H9 (cell line): ENCODE measurements at regions not wholly inside any gene's neighbourhood (a gene's known extent, or its start where the extent isn't known, plus 50 kb on each side); places are given as distances from the start of the nearest gene placed in this dataset.

Experiments used
- DNase-seq: peaks from one replicate; pipeline ENCODE4 v3.0.0-alpha.2; 2017
- H2AFZ ChIP-seq: one replicate; pipeline ENCODE4 v1.6.1; 2013; ENCODE audit warnings: mild to moderate bottlenecking, low read length, control low read depth, moderate library complexity
- H2AK5ac ChIP-seq: 2 replicates; pipeline ENCODE4 v1.6.1; 2013; ENCODE audit warnings: low read length, control low read depth, mixed read lengths; ENCODE audit not compliant: insufficient read length
- H2BK120ac ChIP-seq: one replicate; pipeline ENCODE4 v1.6.1; 2013; ENCODE audit warnings: low read depth, mild to moderate bottlenecking, low read length, control low read depth, inconsistent platforms; ENCODE audit not compliant: poor library complexity, severe bottlenecking
- H2BK12ac ChIP-seq: 2 replicates; pipeline ENCODE4 v1.6.1; 2013; ENCODE audit warnings: low read length, control low read depth, mixed read lengths, low read depth; ENCODE audit not compliant: insufficient read length
- H2BK15ac ChIP-seq: 2 replicates; pipeline ENCODE4 v1.6.1; 2013; ENCODE audit warnings: low read depth, low read length, control low read depth
- H2BK20ac ChIP-seq: one replicate; pipeline ENCODE4 v1.6.1; 2013; ENCODE audit warnings: low read depth, mild to moderate bottlenecking, low read length, control low read depth, inconsistent platforms; ENCODE audit not compliant: poor library complexity, severe bottlenecking
- H2BK5ac ChIP-seq: 2 replicates; pipeline ENCODE4 v1.6.1; 2013; ENCODE audit warnings: low read length, control low read depth, mixed read lengths; ENCODE audit not compliant: insufficient read length
- H3K14ac ChIP-seq: 2 replicates; pipeline ENCODE4 v1.6.1; 2013; ENCODE audit warnings: low read length, control low read depth; ENCODE audit not compliant: insufficient read depth
- H3K18ac ChIP-seq: 2 replicates; pipeline ENCODE4 v1.6.1; 2013; ENCODE audit warnings: low read depth, mild to moderate bottlenecking, mixed read lengths, low read length, control low read depth; ENCODE audit not compliant: insufficient read length
- H3K23ac ChIP-seq: 2 replicates; pipeline ENCODE4 v1.6.1; 2013; ENCODE audit warnings: low read length, control low read depth, mixed read lengths, low read depth; ENCODE audit not compliant: insufficient read length
- H3K23me2 ChIP-seq: 2 replicates; pipeline ENCODE4 v1.6.1; 2013; ENCODE audit warnings: low read depth, mild to moderate bottlenecking, mixed read lengths, low read length, control low read depth; ENCODE audit not compliant: insufficient read length, poor library complexity, severe bottlenecking
- H3K27ac ChIP-seq: 2 replicates; pipeline ENCODE4 v1.5.1; 2013; ENCODE audit warnings: low read length, control low read depth, mixed read lengths, low read depth; ENCODE audit not compliant: insufficient read length
- H3K27me3 ChIP-seq: 2 replicates; pipeline ENCODE4 v1.6.1; 2013; ENCODE audit warnings: low read length, control low read depth, inconsistent platforms; ENCODE audit not compliant: insufficient read depth
- H3K4ac ChIP-seq: 2 replicates; pipeline ENCODE4 v1.6.1; 2013; ENCODE audit warnings: low read depth, mild to moderate bottlenecking, control low read depth, inconsistent platforms, low read length, moderate library complexity
- H3K4me1 ChIP-seq: 2 replicates; pipeline ENCODE4 v1.6.1; 2013; ENCODE audit warnings: low read length, control low read depth, inconsistent platforms; ENCODE audit not compliant: insufficient read depth
- H3K4me2 ChIP-seq: 2 replicates; pipeline ENCODE4 v1.6.1; 2013; ENCODE audit warnings: low read length, control low read depth, mixed read lengths; ENCODE audit not compliant: insufficient read length, insufficient read depth
- H3K56ac ChIP-seq: 2 replicates; pipeline ENCODE4 v1.6.1; 2013; ENCODE audit warnings: low read depth, mild to moderate bottlenecking, mixed read lengths, low read length, control low read depth; ENCODE audit not compliant: insufficient read length
- H3K79me1 ChIP-seq: 2 replicates; pipeline ENCODE4 v1.6.1; 2013; ENCODE audit warnings: low read depth, mild to moderate bottlenecking, moderate library complexity, low read length, control low read depth, inconsistent platforms; ENCODE audit not compliant: insufficient read depth, poor library complexity, severe bottlenecking
- H3K79me2 ChIP-seq: 2 replicates; pipeline ENCODE4 v1.6.1; 2013; ENCODE audit warnings: low read length, control low read depth, inconsistent platforms; ENCODE audit not compliant: insufficient read depth
- H3K9ac ChIP-seq: 2 replicates; pipeline ENCODE4 v1.6.1; 2013; ENCODE audit warnings: low read length, control low read depth, mixed read lengths; ENCODE audit not compliant: insufficient read length; ENCODE audit errors: extremely low read depth
- H3K9me3 ChIP-seq: one replicate; pipeline ENCODE4 v1.6.1; 2013; ENCODE audit warnings: low read depth, low read length, inconsistent platforms; ENCODE audit not compliant: control insufficient read depth
- H3T11ph ChIP-seq: one replicate; pipeline ENCODE4 v1.6.1; 2013; ENCODE audit warnings: mild to moderate bottlenecking, low read length, control low read depth, inconsistent platforms
- H4K20me1 ChIP-seq: one replicate; pipeline ENCODE4 v1.6.1; 2013; ENCODE audit not compliant: control insufficient read depth, insufficient read length, insufficient read depth
- H4K5ac ChIP-seq: 2 replicates; pipeline ENCODE4 v1.6.1; 2013; ENCODE audit warnings: low read depth, mild to moderate bottlenecking, mixed read lengths, low read length, control low read depth; ENCODE audit not compliant: insufficient read length
- H4K8ac ChIP-seq: replicated peaks from 2 replicates; pipeline ENCODE4 v1.6.1; 2013; ENCODE audit warnings: low read length, control low read depth, mixed read lengths, low read depth; ENCODE audit not compliant: insufficient read length
- H4K91ac ChIP-seq: 2 replicates; pipeline ENCODE4 v1.6.1; 2013; ENCODE audit warnings: low read depth, mild to moderate bottlenecking, moderate library complexity, mixed read lengths, low read length, control low read depth; ENCODE audit not compliant: insufficient read length
- H3K27ac Mint-ChIP-seq, 3 experiments: 2 replicates in 2 of 3; 3 replicates in 1 of 3; pipeline ENCODE4 v1.8.0; 2020 to 2021; ENCODE audit warnings: mixed read lengths in 3 of 3, mild to moderate bottlenecking in 1 of 3, moderate library complexity in 1 of 3
- H3K27me3 Mint-ChIP-seq: 2 replicates; pipeline ENCODE4 v1.8.0; 2021; ENCODE audit warnings: low read depth, mild to moderate bottlenecking, moderate library complexity, mixed read lengths
- H3K36me3 Mint-ChIP-seq, 3 experiments: 2 replicates in 2 of 3; 3 replicates in 1 of 3; pipeline ENCODE4 v1.8.0; 2020 to 2021; ENCODE audit warnings: low read depth in 3 of 3, mixed read lengths in 3 of 3; ENCODE audit not compliant: insufficient read depth in 1 of 3
- H3K4me1 Mint-ChIP-seq, 2 experiments: 2 replicates each; pipeline ENCODE4 v1.8.0; 2020; ENCODE audit warnings: mixed read lengths in 2 of 2
- H3K4me3 Mint-ChIP-seq, 2 experiments: 2 replicates in 1 of 2; 3 replicates in 1 of 2; pipeline ENCODE4 v1.8.0; 2020 to 2021; ENCODE audit warnings: mild to moderate bottlenecking in 2 of 2, mixed read lengths in 2 of 2, moderate library complexity in 1 of 2
- H3K9me3 Mint-ChIP-seq, 2 experiments: 2 replicates in 1 of 2; 3 replicates in 1 of 2; pipeline ENCODE4 v1.8.0; 2020; ENCODE audit warnings: mild to moderate bottlenecking in 2 of 2, mixed read lengths in 2 of 2, moderate library complexity in 1 of 2
- WGBS: extraction: QIAGEN DNeasy Blood & Tissue Kit; methylation state at CpG from one replicate; pipeline ENCODE4 v1.1.7; 2013; ENCODE audit warnings: missing lambda C conversion rate, low lambda C conversion rate, mixed read lengths; ENCODE audit not compliant: insufficient read length; ENCODE audit errors: extremely low coverage; 5-methylcytosine and 5-hydroxymethylcytosine counted together
- TF ChIP-seq, protein P1 (sequence below): fragments of 200-600 bp; sonication (generic); conservative IDR thresholded peaks from 3 replicates; pipeline ENCODE4 v1.8.0; 2021; ENCODE audit warnings: antibody characterized with exemption, mild to moderate bottlenecking

DNA sequence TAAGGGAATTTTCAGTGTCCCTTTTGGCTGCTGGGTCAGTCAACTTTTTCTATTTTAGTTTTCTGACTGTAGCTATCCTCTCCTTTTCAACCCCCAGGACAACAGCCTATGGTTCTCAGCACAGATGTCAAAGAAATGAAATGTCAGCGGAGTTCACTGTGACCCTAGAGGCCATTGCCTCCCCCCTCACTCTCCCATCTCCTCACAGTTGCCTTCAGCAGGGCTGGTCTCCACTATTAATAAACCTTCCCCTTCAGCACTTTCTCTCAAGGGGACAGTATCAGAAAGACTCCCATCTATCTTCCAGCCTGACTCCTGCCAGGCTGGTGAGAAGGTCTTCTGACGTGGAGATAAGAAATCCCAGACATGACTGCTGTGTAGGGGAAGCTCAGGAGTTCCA, 137.1 kb upstream of the WSCD2 start:
- no peaks in the 10 kb centered on the region for H3K9me3 ChIP-seq
- no peak overlapping the region for H3K9ac ChIP-seq
- H3K18ac ChIP-seq, result no peak overlapping the region
- no peak overlapping the region for H4K8ac ChIP-seq
- no peak overlapping the region for H2BK120ac ChIP-seq
- H3T11ph ChIP-seq, result no peak overlapping the region
- no peak overlapping the region for H2BK5ac ChIP-seq
- H3K79me1 ChIP-seq, result no peaks in the 10 kb centered on the region
- H3K23ac ChIP-seq, result no peak overlapping the region
- no peak overlapping the region for H3K56ac ChIP-seq
- H4K20me1 ChIP-seq, result no peaks in the 10 kb centered on the region
- no peaks in the 10 kb centered on the region for H3K36me3 Mint-ChIP-seq
- H3K4ac ChIP-seq, result no peak overlapping the region
- no peaks in the 10 kb centered on the region for H3K23me2 ChIP-seq
- peaks cover 33% of the 10 kb centered on the region for H3K27me3 Mint-ChIP-seq
- H3K9me3 Mint-ChIP-seq, result no peaks in the 10 kb centered on the region
- H4K5ac ChIP-seq, result no peak overlapping the region
- no peak overlapping the region for H3K14ac ChIP-seq
- no peaks in the 10 kb centered on the region for H3K27me3 ChIP-seq
- no peaks in the 10 kb centered on the region for H3K4me1 ChIP-seq
- H2BK12ac ChIP-seq, result no peak overlapping the region
- H3K27ac ChIP-seq, result no peak overlapping the region
- H3K27ac Mint-ChIP-seq, result no peak overlapping the region
- no CpG with 5 or more reads among the region's 2 CpGs for WGBS
- H3K4me1 Mint-ChIP-seq, result no peaks in the 10 kb centered on the region
- H2AK5ac ChIP-seq, result no peak overlapping the region
- H2BK15ac ChIP-seq, result no peak overlapping the region
- TF ChIP-seq, protein P1, sequence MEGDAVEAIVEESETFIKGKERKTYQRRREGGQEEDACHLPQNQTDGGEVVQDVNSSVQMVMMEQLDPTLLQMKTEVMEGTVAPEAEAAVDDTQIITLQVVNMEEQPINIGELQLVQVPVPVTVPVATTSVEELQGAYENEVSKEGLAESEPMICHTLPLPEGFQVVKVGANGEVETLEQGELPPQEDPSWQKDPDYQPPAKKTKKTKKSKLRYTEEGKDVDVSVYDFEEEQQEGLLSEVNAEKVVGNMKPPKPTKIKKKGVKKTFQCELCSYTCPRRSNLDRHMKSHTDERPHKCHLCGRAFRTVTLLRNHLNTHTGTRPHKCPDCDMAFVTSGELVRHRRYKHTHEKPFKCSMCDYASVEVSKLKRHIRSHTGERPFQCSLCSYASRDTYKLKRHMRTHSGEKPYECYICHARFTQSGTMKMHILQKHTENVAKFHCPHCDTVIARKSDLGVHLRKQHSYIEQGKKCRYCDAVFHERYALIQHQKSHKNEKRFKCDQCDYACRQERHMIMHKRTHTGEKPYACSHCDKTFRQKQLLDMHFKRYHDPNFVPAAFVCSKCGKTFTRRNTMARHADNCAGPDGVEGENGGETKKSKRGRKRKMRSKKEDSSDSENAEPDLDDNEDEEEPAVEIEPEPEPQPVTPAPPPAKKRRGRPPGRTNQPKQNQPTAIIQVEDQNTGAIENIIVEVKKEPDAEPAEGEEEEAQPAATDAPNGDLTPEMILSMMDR, result no peak
- no peak overlapping the region for H2AFZ ChIP-seq
- no peak overlapping the region for H4K91ac ChIP-seq
- no peaks in the 10 kb centered on the region for H3K79me2 ChIP-seq
- H2BK20ac ChIP-seq, result no peak overlapping the region
- no peak overlapping the region for H3K4me3 Mint-ChIP-seq
- no peak for DNase-seq
- no peak overlapping the region for H3K4me2 ChIP-seq
